ENCODE measurements at regions not wholly inside any gene's neighbourhood (a gene's known extent, or its start where the extent isn't known, plus 50 kb on each side); places are given as distances from the start of the nearest gene placed in this dataset.
"Not testable (repeated sequence)": the region's sequence is repeated elsewhere in the genome, so short reads cannot be mapped to it uniquely, and the experiment has no call there.

DNA sequence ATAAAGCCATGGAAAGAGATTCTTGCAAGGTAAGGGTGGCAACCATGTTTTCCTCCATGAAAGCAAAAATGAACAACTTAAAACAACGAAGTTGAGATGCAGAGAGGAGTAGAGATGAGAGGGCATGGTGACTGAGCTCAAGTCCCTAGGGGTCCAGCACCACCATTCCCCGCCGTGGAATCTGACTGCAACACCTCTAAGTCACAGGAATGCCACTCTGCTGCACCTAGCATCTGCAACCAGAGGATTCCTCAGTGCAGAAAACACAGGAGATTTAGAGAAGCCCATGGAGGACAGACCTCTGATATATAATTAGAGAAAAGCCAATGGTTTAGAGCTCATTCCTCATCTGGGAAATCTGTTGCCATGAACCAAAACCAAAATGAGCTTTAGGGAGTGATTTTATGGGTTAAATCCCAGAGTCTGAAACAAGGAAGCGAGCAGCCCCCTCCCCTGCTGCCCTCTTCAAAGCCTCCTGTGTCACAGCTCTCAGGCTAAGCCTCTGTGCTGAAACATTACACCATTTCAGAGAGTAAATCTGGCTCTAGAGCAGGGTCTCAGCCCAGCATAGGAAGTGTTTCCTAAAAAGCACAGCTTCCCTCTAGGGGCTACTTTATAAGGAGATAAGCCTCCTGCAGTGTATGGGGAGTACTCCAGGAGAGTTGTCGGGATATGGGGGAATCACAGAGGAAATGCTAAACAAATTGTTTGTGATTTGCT is 1043.6 kb downstream of the UQCRFS1 start:
- no peak for DNase-seq

DNA sequence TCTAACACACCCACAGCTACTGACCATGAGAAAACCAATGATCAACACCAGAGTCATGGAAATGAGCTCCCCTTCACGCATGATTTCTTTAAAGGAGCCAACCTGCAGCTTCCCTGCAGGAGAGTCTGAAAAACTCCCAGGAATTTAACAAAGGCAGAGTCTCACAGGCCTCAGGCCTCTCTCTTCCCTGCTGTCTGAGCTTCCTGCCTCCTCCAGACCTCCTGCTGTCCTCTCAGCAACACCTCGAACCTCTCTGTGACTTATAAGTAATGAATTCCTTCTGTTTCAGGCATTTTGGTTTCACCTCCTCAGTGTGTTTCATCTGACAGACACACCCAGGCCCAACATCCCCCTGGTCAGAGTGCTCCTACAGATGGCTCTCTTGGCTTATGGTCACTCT is 1044.4 kb downstream of the UQCRFS1 start:
- DNase-seq, result no peak

DNA sequence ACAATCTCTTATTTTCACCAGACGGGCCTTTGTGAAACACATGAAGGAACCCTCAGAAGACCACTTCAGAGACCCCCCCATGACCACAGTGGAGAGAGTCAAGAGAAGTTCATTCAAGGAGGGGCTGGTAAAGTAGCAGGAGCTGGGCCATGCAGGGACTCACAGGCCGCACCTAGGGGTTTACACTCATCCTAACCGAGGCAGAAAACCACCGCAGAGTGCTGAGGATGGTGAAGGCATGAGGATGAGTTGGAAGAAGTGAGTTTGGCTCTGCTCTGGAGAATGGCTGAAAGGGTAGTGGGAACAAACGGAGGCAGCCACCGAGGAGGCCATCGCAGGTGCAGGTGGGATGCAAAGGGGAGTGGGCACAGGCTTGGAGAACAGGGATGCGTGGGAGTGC is 1046.9 kb downstream of the UQCRFS1 start:
- DNase-seq, result no peak

DNA sequence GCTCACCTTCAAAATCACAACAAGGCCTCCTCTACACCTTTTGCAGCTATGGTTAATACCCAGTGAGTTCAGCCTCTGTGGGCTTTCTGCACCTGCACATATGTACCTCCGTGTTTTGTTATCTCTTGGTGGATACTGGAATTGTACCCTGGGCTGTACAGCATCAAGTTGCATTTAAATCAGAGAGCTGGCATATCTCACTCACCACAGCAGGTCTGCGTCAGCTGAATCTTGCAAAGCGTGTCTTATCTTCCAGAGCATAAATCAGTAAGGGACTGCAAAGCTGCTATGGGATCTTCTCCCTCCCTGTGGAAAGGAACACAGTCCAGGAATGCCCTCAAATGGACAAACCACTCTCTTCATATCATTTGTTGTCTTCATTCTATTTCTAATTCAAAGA is 1048.7 kb downstream of the UQCRFS1 start:
- DNase-seq, result no peak

DNA sequence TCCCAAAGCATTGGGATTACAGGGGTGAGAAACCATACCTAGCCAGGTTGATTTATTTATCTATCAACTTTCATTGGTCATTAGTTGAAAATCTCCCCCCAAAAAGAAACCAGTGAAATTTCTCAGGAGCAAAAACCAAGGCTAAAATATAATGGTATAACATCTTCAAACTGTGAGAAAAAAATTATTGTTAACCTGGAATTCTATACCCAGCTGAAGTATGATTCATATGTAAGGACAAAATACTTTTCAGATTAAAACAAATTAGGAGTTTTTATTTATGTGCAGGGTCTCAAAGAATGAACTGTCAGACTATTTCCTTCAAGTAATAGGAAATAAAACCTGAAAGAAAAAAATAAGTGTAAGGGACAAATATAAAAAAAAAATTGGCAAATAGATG is 1053.9 kb downstream of the UQCRFS1 start:
- no peak for DNase-seq

DNA sequence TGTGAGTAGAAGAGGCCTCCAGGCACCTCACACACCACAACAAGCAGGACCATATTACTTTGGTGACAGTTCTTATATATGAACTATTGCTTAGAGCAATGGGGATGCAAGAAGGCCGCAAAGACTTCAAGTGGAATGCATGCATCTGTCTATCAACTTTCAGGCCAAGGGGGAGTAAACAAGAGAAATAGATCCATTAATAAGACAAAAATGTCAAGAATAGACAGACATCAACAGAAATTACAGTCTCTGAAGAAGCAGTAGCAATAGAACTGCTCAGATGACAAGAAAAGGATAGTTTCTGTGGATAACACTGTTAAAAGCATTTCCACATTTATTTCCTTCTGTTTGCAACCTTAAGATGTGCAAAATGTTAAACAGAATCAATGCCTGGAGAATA is 1057.7 kb downstream of the UQCRFS1 start:
- DNase-seq, result no peak

DNA sequence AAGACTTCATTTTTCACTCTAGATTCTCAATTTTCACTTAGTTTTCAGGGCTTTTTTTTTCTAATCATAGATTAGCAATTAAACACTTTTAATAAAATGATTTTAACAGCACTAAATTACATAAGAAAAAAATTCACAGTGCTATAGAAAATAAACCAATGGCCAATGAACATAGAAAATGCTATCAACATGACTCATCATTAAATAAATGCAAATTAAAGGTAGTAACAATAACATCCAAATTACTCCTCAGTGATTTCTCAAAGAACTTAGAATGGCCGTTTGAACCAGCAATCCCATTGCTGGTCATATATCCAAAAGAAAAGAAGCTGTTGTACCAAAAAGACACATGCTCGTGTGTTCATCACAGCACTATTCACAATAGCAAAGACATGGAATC is 1058.9 kb downstream of the UQCRFS1 start:
- DNase-seq, result no peak

DNA sequence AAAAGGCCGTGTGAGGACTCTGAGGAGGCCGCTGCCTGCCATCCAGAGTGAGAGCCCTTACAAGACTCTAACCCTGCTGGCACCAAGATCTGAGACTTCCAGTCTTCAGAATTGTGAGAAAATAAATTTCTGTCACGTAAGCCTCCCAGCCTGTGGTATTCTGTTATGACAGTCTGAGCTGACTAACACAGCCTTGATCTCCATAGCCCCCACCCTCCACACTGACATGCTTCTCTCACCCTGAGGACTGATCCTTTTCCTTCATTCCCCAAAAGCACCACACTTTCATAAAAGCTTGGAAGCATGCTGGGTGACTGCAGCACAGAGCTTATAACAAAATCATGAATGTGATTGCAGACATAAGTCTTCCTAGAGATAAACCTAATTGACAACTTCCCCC is 1059.8 kb downstream of the UQCRFS1 start:
- DNase-seq, result no peak

DNA sequence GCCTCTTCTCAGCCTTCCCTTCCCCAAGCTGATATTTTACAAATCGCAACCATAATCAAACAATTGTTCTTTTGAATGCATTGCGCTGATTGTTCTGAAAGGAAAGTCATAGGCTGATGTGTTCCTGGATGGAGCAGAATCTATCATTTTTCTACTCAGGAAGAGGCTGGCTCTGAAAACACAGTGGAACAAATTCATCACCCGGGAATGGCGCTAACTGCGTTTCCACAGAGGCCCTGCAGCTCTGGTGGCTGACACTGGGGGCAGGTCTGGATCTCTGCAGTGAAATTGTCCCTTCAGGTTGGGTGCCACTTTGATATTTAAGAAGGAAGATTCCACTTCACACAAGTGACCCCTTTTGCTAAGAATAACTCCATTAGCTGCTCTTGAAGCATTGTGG is 1060.8 kb downstream of the UQCRFS1 start:
- no peak for DNase-seq

DNA sequence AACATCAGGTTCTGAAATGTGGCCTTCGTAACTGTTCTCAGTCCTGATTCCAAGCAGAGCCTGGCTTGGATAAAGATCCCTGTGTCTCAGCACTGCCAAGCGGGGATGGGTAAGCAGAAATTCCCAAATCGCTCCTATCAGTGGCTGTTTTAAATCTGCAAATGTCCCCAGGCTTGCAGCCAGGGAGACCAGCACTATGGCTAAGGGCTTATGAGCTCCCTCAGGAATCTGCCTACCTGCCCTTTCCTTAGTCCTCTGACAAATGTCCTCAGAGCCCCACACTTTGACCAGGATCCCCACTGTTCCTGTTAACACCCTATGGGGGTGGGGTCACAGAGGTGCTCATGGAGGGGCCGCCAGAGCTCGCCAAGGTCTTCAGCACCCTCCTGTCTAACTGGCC is 1062.8 kb downstream of the UQCRFS1 start:
- DNase-seq, result no peak

DNA sequence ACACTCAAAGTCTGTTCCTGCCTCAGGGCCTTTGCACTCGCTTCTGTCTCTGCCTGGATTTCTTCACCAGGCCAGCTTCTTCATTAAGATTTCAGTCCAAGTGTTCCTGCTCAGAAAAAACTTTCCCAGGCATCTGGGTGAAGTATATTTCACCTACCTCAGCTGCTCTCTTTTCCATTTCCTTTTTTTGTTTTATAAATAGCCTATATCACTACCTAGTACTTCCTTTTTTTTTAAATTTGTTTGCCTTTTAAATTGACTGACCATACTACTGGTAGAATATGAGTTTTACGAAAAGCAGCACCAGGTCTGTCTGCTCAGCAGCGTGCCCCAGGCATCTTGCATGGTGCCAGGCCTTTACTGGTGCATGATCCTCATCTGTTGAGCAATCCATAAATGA is 1064.4 kb downstream of the UQCRFS1 start:
- no peak for DNase-seq

DNA sequence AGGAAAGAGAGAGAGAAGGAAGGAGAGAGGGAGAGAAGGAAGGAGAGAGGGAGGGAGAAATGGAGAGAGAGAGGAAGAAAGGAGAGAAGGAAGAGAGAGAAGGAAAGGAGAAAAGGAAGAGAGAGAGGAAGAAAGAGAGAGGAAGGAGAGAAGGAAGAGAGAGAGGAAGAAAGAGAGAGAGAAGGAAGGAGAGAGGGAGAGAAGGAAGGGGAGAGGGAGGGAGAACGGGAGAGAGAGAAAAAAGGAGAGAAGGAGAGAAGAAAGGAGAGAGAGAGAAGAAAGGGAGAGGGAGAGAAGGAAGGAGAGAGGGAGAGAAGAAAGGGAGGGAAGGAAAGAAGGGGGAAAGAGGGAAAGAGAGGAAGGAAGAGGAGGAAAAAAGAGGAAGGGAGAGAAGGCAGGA is 1070.7 kb downstream of the UQCRFS1 start:
- no peak for DNase-seq

DNA sequence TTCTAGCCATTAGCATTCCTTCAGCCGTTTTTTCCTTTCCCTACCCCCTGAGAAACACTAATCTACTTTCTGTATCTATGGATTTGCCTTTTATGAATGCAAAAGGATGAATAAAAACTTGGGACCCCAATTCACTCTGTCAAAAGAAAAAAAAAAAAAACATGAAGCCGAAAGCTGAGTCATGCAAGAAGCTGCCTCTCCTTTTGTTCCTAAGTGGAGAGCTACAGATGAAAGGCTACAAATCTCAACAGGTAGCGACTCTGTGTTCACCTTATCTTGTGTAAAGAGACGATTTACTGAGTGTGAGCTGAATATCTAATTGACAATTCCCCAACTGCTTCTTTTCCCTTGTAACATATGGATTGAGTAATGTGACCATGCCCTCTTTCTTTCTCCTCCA is 1072.8 kb downstream of the UQCRFS1 start:
- DNase-seq, result no peak

DNA sequence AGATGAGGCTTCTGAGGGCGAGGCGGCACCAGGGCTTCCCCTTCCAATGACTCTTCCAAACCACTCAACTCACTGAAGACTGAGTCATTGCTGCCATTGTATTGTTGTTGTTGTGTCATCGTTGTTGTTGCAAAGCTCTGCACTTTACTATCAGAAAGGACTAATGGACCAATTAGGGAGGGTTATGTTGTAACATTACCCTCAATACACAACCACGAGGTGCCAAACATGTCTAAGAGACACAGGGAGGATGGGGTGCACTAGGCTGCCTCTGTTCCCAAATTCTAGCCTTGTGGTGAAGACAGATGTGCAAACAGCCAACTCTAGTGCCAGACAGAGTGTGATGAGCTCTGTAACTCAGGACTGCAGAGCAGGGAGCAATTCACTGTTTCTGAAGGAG is 1075.2 kb downstream of the UQCRFS1 start:
- no peak for DNase-seq

DNA sequence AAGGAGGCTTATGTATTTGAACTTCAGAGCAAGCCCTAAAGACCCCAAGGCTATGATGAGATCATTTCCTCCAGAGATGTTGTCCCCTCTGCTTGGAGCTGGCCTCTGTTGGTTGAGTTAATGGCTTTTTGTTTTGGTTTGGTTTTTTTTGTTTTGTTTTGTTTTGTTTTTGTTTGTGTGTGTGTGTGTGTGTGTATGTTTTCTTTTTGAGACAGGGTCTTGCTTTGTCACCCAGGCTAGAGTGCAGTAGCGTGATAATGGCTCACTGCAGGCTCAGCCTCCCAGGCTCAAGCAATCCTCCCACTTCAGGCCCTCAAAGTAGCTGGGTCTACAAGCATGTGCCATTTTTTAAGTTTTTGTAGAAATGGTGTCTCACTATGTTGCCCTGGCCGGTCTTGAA is 1076.2 kb downstream of the UQCRFS1 start:
- no peak for DNase-seq

DNA sequence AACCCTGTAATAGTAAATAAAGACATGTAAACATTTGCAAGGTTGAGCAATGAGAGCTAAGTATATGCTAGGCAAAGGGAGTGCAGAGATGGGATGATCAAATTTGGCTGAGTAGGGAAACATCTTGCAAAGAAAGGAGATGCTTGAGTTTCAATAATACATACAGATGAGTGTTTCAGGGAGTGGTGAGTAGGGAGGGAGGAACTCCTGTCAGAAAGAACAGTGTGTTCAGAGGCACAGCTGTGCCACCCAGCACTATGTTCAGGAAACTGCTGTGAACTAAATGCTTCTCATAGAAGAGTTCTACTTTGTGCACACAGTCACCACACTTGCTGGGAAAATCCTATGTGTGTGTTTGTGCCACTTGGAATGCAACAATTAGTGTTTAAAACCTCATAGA is 1077.1 kb downstream of the UQCRFS1 start:
- no peak for DNase-seq

DNA sequence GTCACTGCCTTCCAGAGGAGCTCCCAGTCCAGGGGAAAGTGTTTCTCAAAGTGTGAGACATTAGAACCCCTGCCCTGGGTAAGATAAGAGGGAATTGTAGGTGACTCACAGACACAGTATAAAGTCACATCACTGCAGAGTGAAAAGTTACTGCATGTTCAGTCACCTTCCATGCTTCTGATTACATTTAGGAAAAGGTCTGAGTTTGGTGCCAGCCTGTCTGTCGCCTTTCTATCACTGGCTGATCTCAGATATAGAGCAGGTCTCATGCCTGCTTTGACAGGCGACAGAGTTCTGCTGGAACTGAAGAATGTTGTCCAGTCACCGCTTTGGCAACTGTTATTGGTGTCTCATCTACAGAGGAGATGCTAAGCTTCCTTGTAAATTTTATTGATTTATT is 1078.6 kb downstream of the UQCRFS1 start:
- DNase-seq, result no peak

DNA sequence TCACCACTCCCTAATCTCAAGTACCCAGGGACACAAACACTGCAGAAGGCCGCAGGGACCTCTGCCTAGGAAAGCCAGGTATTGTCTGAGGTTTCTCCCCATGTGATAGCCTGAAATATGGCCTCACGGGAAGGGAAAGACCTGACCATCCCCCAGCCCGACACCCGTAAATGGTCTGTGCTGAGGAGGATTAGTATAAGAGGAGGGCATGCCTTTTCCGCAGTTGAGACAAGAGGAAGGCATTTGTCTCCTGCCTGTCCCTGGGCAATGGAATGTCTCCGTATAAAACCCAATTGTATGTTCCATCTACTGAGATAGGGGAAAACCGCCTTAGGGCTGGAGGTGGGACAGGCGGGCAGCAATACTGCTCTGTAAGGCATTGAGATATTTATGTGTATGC is 1082.1 kb downstream of the UQCRFS1 start:
- not testable (repeated sequence) for DNase-seq

DNA sequence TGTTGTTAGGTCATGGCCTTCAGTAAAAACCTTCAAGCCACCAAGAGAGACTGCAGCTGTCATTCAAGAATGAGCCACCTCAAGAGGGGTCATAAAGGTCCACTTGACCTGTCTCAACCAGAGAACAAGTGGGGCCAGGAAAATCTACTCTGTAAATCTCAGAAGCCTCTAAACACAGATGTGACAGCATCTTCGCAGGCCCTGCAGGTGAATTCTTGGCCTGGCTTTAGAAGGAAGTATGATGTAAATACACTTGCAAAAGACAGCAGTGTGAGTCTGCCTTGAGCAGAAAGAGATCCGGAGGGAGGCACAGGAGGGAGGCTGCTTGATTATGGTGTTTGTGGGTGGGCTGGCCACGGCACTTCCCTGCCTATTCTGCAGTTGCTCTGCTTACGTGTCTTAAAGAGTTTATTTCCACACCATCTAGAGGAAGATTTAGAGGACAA is 1082.9 kb downstream of the UQCRFS1 start:
- DNase-seq, result no peak

DNA sequence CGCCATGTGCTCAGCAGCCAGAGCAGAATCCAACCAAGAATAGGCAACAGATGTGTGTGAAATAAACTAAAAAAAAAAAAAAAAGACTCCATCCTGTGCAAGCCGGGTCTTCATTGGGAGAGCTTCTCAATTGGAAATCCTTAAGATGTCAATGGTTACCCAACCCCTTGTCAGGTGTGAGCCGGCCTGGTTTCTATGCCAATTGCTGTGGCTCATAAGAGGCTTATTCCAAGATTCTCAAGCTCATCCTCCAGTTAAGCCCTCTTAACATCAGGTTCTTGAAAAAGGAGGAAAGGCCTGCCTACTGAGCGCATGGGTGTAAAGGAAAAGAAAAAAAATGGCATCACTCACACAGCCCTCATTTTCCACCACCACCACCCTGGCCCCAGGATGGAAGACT is 1084.6 kb downstream of the UQCRFS1 start:
- DNase-seq, result no peak

DNA sequence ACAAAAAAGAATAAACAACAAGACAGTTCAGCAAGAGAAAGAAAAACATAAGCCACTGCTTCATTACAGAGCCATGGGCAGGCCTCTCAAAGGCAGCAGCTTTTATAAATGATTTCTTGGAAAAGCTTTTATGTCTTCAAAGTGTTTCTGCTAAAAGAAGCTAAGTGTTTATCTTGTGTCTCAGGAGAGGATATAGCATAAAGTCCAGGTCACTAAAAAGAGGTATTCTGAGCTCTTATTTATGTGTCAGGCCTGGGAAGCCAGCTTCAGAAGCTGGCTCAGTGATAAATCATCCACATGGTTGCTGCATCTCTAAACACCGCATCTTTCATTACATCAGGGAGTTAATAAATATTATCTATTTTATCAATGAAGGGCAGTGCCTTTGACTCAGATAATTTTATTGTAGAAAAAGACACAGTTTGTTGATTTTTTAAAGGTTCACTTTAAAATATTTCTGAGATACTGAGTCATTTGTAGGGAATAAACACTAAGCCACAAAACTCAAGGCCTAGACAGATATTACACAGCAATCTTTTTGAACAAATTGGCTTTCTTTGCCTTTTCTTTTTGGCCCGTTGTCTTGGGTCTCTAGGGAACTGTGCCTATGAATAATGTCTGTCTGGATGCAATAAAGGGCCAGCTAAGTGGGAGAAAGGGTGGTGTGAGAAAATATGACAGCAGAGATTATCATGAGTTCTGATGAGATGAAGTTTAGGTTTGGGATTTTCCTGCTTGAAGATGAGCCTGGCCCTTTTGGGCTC is 1086.6 kb downstream of the UQCRFS1 start:
- DNase-seq, result no peak

DNA sequence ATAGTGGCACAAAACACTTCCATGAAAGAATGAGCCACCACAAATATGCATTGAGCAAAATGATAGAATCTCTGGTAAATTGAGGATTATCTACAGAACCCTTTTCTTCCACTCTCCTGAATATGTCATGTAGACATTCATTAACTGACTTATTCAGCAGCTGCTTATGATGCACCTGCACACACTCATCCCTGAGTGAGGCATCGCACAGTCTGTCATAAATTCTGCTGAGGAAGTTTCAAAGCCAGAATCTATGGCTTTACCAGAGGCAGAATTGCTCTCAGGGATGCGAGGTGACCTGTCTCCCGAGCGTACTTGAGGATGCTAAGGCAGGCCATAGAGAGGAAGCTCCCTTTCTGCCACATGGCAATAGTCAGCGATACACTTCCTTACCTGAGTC is 1090.2 kb downstream of the UQCRFS1 start:
- DNase-seq, result no peak

DNA sequence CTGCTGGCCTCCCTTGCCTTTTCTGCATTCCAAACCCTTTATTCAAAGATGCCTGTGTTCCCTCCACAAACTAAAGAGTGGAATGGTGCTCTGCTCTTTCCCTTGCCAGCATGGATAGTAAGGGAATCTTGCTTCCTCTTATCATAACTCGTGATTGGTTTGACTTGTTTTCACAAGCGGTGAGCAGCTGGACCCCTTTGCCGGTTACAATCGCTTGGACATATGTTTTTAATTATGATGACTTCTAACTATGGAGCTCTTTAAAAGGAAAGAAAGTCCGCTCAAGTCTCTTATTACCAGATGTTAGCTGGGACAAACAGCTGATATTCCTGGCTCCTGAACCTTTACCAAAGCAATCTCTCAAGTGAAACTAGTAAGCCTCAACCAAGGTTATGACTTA is 1094.7 kb downstream of the UQCRFS1 start:
- DNase-seq, result no peak

DNA sequence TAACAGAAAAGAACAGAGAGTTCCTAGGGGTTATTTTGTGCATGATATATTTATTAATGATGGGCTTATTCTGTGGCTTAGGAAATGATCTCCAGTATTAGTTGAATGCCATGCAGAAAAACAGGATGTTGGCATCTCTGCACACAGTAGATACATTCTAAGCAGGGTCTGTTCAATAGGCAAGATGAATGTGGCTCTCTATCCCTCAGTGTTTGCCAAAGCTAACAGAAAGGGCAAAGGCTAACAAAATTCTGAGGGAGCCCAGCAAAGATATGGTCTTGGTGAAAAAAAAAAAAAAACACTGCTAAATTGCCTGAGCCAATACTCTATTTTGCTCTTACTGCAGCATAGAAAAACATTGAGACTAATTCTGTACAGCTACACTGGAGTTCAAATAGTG is 1095.8 kb downstream of the UQCRFS1 start:
- DNase-seq, result no peak

DNA sequence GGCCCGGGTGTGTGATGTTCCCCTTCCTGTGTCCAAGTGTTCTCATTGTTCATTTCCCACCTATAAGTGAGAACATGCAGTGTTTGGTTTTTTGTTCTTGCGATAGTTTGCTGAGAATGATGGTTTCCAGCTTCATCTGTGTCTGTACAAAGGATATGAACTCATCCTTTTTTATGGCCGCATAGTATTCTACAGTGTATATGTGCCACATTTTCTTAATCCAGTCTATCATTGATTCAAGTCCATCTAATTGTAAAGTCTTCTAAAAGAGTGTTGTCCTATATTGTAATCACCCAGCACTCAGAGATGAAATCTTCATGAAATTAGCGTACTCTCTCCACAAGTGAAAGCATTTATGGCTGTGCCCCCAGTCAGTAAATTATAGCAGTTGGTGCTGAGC is 1096.6 kb downstream of the UQCRFS1 start:
- not testable (repeated sequence) for DNase-seq
